HS-5 (cell line): ENCODE measurements at regions not wholly inside any gene's neighbourhood (a gene's known extent, or its start where the extent isn't known, plus 50 kb on each side); places are given as distances from the start of the nearest gene placed in this dataset.
A peak's percentile ranks its signal among the peaks of the same experiment; 100 is the strongest.
"Not testable (repeated sequence)": the region's sequence is repeated elsewhere in the genome, so short reads cannot be mapped to it uniquely, and the experiment has no call there.

Experiments used
- DNase-seq: peaks from one replicate; pipeline ENCODE4 v3.0.0-alpha.2; 2012; ENCODE audit warnings: low read depth

DNA sequence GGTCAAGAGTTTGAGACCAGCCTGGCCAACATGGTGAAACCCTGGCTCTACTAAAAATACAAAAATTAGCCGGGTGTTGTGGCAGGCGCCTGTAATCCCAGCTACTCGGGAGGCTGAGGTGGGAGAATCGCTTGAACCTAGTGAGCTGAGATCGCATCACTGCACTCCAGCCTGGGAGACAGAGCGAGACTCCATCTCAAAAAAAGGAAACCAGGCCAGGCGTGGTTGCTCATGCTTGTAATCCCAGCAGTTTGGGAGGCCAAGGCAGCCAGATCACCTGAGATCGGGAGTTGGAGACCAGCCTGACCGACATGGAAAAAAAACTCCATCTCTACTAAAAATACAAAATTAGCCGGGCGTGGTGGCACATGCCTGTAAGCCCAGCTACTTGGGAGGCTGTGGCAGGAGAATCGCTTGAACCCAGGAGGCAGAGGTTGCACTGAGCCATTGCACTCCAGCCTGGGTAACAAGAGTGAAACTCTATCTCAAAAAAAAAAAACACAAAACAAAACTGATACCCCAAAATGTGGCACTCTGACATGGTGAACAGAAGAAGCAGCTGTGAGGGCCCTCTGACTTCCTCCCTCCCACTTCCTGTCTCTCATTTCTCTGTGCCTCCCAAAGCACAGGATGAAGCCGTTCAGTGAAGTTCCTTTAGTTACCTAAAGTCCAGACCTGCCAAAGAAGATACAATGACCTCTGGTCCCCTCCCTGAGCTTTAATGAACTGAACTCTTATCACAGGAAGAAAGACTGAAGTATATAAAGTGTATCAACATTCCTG, 93.2 kb upstream of the GRIN2A start:
- not testable (repeated sequence) for DNase-seq

DNA sequence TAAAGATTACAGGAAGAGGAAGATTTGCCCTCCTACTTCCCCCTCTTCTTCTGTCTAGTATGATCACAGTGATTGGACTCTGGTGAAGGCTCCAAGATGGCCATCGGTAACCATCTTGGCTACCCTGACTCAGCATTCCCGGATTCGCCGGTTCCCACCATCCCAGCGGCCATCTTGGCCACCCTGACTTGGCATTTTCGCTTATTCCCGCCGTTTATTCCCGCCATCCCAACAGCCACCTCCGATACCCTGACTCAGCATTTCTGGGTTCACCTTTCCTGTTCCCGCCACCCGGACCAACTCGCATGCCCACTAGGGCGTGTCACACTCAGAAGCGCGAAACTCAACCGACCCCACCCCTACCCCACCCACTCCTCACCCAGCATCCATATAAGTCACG, 95.4 kb upstream of the GRIN2A start:
- DNase-seq, result no peak

DNA sequence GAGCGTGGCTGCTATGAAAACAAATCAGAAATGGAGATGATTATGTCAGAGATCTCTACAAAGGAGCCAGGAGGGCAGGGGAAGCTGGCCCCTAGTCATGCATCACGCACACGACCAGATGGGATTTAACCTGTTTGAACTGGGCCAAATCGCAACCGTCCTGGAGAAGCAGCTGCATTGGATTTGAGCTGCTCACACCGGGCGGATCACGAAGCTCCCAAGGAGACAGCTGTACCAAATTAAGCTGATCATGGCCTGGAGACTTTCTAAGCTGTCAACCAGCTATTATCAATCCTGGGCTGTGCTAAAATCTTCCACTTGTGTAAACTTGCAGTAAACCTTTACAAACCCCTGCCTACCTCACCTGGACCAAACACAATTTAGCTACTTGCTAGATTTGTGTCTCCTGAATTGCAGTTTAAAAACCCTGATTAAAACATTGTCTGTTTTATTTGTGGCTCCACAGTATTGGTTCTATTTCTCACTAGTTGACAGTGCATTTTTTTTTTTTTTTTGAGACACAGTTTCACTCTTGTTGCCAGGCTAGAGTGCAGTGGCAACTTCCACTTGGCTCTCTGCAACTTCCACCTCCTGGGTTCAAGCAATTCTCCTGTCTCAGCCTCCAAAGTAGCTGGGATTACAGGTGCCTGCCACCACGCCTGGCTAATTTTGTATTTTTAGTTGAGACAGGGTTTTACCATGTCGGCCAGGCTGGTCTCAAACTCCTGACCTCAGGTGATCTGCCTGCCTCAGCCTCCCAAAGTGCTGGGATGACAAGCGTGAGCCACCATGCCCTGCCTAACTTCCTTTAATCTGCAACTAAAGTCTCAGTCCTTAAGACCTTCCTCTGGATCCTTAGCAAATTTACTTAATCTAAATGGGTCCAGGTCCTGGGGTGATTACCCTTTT, 98.3 kb upstream of the GRIN2A start:
- DNase-seq, result no peak

DNA sequence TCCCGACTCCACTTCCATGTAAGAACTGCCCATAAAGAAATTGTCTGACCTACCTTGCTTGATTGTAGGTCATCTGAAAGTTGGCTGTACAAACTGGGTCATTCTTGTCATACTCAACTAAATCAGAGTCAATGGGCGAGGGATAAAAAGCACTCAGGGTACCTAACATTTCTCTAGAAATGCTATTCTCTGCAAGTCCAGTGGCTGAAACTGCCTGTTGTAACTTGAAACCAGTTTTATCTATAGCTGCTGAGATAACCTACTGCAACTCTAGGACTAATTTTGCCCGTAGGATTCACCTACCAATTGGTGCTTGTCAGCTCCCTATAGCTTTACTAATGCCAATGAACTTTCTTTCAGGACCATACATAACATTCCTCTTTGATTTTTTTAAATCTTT, 100.1 kb upstream of the GRIN2A start:
- no peak for DNase-seq

DNA sequence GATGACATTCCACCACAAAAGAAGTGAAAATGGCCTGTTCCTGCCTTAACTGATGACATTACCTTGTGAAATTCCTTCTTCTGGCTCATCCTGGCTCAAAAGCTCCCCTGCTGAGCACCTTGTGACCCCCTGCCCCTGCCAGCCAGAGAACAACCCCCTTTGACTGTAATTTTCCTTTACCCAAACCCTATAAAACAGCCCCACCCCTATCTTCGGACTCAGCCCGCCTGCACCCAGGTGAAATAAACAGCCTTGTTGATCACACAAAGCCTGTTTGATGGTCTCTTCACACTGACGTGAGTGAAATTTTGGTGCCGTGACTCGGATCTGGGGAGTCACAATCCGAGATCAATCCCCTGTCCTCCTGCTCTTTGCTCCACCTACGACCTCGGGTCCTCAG, 101.0 kb upstream of the GRIN2A start:
- not testable (repeated sequence) for DNase-seq

DNA sequence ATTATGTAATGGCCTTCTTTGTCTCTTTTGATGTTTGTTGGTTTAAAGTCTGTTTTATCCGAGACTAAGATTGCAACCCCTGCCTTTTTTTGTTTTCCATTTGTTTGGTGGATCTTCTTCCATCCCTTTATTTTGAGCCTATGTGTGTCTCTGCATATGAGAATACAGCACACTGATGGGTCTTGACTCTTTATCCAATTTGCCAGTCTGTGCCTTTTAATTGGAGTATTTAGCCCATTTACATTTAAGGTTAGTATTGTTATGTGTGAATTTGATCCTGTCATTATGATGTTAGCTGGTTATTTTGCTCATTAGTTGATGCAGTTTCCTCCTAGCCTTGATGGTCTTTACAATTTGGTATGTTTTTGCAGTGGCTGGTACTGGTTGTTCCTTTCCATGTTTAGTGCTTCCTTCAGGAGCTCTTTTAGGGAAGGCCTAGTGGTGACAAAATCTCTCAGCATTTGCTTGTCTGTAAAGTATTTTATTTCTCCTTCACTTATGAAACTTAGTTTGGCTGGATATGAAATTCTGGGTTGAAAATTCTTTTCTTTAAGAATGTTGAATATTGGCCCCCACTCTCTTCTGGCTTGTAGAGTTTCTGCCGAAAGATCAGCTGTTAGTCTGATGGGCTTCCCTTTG, 95.3 kb upstream of the ATF7IP2 start:
- DNase-seq, result not testable (repeated sequence)

DNA sequence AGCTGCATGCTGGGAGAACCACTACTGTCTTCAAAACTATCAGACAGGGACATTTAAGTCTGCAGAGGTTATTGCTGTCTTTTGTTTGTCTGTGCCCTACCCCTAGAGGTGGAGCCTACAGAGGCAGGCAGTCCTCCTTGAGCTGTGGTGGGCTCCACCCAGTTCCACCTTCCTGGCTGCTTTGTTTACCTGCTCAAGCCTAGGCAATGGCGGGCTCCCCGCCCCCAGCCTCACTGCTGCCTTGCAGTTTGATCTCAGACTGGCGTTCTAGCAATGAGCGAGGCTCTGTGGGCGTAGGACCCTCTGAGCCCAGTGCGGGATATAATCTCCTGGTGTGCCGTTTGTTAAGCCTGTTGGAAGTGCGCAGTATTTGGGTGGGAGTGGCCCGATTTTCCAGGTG, 93.7 kb upstream of the ATF7IP2 start:
- DNase-seq, result not testable (repeated sequence)

DNA sequence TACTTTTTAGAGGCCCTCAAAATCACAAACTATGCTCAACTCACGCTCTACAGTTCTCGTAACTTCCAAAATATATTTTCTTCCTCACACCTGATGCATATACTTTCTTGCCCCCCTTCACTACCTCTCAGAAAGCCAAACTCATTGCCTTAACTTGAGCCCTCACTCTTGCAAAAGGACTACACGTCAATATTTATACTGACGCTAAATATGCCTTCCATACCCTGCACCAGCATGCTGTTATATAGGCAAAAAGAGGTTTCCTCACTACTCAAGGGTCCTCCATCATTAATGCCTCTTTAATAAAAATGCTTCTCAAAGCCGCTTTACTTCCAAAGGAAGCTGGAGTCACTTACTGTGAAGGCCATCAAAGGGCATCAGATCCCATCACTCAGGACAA, 92.9 kb upstream of the ATF7IP2 start:
- not testable (repeated sequence) for DNase-seq

DNA sequence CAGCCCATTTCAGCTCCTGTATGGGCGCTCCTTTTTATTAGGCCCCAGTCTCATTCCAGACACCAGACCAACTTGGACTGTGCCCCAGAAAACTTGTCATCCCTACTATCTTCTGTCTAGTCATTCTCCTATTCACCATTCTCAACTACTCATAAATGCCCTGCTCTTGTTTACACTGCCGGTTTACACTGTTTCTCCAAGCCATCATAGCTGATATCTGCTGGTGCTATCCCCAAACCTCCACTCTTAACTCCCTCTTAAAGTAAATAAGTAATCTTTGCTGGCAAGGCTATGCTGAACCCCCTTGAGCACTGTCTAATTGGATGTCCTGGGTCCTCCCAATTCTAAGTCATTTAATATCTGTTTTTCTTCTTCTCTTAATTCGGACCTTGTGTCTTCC, 91.7 kb upstream of the ATF7IP2 start:
- not testable (repeated sequence) for DNase-seq

DNA sequence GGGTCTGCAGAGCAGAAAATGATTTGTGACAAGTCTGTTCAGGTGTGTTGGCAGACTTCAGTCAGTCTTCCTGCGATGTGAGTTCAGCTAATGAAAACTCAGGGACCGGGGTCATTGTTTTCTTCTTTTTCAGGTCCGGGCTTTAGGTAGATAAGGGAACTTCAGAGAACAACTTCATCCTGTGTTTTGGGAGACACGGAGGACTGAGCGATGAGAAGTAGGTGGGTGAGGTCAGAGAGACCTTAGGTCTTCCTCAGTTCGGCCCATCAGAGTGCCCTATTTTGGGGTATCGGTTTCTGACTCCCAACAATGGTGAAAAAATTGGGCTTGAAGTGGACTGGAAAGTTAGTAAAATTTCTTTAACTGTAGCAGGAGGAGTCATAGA, 88.9 kb upstream of the ATF7IP2 start:
- no peak for DNase-seq

DNA sequence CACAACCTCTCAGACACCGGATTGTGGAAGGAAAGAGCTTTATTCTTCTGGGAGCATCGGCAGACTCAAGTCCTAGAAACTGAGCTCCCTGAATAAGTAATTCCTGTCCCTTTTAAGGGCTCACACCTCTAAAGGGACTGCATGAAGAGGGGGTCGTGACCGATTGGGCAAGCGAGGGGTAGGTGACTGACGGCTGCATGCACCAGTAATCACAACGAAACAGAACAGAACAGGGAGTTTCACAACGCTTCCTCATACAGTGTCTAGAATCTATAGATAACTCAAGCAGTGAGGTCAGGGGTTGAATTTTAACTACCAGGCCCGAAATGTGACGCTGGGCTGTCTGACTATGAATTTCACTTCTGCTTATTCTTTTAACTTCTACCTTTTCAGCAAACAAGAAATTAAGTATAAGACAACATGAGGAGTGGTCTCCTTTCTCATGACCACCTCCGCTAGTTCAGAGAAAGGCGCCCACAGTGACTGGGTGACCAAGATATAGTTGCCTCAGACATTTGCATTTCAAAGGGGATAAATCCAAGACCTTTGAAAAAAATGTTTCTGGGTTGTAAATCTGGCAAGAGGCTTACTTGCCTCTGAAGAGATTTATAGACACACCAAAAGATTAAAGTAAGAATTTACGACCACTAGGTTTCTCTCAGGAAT, 88.4 kb upstream of the ATF7IP2 start:
- no peak for DNase-seq

DNA sequence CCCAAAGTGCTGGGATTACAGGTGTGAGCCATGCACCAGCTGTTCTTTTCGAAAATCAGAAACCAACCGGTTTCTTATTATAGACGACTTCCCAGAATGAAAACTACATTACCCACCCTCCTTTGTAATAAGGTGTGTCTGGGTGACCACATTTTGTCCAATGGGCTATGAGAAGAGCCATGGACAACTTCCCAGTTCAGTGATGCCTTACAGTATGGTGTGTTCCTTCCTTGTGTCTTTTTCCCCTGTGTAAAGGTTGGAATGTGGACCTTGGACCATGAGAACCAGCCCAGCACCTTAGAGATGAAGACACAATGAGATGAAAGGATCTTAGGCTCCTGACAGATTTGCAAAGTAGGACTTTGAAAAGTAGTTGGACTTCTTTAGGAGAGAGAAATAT, 85.0 kb upstream of the ATF7IP2 start:
- DNase-seq, result no peak

DNA sequence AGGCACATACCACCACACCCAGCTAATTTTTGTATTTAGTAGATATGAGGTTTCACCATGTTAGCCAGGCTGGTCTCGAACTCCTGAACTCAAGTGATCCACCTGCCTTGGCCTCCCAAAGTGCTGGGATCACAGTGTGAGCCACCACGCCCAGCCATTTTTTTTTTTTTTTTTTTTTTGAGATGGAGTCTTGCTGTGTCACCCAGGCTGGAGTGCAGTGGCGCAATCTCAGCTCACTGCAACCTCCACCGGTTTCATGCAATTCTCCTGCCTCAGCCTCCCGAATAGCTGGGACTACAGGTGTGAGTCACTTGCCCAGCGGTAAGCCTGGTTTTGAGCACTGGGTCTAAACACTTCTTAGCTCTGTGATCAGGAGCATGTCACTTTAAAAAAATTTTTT, 84.3 kb upstream of the ATF7IP2 start:
- not testable (repeated sequence) for DNase-seq

DNA sequence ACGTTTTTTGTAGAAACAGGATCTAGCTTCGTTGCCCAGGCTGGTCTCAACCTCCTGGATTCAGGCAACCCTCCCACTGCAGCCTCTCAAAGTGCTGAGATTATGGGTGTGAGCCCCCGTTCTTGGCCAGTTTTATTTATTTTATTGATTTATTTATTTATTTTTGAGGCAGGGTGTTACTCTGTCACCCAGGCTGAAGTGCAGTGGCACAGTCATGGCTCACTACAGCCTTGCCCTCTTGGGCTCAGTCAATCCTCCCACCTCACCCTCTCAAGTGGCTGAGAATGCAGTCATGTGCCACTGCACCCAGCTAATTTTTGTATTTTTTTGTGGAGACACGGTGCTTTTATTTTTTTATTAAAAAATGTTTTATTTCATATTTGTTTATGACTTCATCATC, 79.9 kb upstream of the ATF7IP2 start:
- DNase-seq, result no peak

DNA sequence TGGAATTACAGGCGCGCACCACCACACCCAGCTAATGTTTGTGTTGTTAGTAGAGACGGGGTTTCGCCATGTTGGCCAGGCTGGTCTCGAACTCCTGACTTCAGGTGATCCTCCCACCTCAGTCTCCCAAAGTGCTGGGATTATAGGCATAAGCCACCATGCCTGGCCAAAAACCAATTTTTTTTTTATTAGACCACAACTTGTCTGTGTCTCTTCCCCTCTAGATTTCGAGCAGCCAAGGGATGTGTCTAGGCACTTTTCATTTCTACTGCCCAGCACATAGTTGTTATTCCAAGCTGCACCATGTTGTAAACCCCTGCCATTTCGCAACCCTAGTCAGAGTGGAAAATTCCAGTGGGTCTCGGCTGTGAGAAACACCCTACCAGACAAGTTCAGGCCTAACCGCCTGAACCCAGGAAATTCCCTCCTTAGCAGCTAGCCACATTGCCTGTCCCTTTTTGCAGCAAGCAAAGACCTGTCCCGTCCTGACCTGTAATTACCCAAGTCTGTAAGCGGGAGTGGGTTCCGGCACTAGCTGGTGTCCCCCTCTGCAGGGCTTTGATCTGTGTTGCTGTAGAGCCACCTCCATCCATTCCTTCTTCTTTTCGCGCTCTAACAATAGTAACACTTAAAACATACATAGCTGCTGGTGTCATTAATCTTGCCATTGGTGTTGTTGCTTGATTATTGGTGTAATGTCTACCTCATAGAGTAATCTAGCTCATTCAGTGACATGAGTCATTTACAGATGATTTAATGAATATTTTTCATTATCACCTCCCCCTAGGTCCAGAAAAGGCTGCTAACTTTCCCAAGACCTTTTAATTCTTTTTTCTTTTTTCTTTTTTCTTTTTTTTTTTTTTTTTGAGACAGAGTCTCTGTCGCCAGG, 77.3 kb upstream of the ATF7IP2 start:
- DNase-seq, result no peak

DNA sequence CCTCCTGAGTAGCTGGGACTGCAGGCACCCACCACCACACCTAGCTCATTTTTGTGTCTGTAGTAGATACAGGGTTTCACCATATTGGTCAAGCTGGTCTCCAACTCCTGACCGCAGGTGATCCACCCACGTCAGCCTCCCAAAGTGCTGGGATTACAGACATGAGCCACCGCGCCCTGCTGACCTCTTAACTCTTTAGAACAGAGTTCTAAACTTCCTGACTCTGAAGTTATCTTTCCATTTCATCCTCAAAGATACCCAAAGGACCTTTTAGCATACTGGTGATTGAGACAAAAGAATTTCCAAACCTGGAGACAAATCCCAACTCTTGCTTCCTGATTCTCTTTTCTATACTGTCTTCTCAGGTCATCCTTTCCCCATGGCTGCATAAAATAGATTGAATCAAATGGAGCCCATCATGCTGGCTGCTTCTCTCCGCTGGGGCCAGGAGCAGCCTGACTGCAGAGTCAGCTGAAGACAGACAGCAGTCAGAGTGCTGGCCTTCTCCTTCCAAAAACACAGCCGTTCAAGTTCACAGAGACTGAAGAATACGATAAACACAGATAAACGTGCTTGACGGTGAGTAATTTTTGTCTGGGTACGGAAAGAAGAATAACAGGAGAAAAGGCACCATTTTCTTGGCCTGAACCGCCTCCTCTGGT, 76.5 kb upstream of the ATF7IP2 start:
- no peak for DNase-seq

DNA sequence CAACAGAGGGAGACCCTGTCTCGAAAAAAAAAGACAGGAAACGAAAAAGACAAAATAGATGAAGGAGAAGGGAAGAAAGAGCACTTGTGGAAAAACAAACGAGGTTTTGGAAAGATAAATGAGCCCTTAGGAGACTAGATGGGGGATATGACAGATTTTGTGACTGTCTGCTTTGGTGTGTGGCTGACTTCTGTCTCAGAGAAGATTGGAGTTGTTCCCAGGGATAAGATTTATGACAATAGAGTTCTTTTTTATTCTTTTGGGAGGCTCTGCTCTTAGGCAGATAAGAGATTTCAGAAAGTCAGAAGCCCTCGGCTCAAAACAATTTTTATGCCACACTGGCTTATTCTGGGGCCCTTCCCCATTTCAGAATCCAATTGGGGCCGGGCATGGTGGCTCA, 73.9 kb upstream of the ATF7IP2 start:
- no peak for DNase-seq

DNA sequence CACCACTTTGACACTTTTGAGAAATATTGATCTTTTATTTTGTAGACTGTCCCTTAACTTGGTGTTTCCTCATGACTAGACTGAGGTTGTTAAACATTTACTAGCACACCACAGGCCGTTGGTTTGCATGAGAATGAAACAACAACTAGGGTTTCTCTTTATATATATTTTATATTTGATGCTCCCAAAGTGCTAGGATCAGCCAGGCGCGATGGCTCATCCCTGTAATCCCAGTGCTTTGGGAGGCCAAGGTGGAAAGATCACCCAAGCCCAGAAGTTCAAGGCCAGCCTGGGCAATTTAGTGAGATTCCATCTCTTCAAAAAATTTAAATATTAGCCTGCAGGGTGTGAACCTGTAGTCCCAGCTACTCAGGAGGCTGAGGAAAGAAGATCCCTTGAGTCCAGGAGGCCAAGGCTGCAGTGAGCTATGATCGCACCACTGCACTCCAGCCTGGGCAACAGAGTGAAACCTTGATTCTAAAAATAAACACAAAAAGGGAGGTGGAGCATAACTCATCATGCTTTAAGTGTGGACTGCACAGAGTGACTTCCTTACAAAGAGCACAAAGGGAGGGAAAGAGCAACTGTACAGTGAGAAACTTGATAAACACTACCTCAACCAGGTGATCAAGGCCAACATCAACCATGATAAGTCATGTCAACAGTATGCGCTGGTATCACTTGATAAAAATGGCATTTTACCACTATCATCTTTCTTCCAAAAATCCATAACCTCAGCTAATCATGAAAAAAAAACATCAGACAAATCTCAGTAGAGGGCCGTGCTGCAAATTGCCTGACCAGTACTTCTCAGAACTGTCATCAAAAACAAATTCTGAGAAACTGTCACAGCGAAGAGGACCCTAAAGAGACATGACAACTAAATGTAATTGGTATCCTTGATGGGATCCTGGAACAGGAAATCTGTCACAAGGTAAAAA, 72.8 kb upstream of the ATF7IP2 start:
- DNase-seq, result no peak

DNA sequence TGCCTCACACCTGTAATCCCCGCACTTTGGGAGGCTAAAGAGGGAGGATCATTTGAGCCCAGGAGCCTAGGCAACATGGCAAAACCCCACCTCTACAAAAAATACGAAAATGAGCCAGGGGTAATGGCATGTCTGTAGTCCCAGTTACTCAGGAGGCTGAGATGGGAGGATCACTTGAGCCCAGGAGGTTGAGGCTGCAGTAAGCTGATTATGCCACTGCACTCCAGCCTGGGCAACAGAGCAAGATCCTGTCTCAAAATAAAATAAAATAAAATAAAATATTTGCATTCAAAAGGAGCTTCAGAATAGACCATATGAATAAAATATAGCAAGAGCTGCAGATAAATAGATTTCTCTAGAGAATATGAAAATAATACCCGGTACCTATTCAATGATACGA, 71.5 kb upstream of the ATF7IP2 start:
- no peak for DNase-seq

DNA sequence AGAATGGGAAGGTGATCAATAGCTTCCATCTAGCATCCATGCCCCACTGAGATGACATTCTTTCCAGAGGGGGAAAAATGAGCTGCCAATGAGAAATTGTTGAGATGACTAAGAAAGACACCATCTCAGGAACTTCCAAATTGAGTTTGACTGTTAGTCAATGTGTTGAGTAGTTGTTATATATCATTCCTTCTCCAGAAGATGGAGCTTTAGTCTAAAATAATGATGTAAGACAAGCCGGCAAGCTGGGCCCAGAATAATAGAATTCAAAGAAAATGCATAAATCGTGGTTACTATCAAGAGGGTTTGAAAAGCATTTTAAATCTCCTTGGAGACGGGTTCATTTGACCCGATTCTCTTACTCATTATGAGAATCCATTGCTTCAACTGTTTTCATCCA, 71.0 kb upstream of the ATF7IP2 start:
- DNase-seq, result peak; percentile 31
